Stimulated activated naive CD8-positive, alpha-beta T cell treated with anti-CD3 and anti-CD28 coated beads, Interleukin-15, amount 100 ng/mL, for 72 hours (primary cell): ENCODE measurements at regions not wholly inside any gene's neighbourhood (a gene's known extent, or its start where the extent isn't known, plus 50 kb on each side); places are given as distances from the start of the nearest gene placed in this dataset.

ENCODE experiments used
- ATAC-seq: fragments of 150-1000 bp; cut with Tn5 transposase; 2 replicates; pipeline ENCODE4 v1.10.0; 2021; ENCODE audit warnings: mild to moderate bottlenecking, moderate library complexity
- DNase-seq, 2 donors: peaks; one replicate each; pipeline ENCODE4 v3.0.0; 2021 to 2022
- H3K27ac Mint-ChIP-seq, 2 donors: one replicate each; pipeline ENCODE4 v1.8.0; 2022; ENCODE audit warnings: mild to moderate bottlenecking in 2 of 2, mixed read lengths in 2 of 2, moderate library complexity in 2 of 2
- H3K27me3 Mint-ChIP-seq: one replicate; pipeline ENCODE4 v1.8.0; 2022; ENCODE audit warnings: mixed read lengths
- H3K4me1 Mint-ChIP-seq: one replicate; pipeline ENCODE4 v1.8.0; 2022; ENCODE audit warnings: mild to moderate bottlenecking, mixed read lengths
- H3K4me3 Mint-ChIP-seq, 2 donors: one replicate each; pipeline ENCODE4 v1.8.0; 2022; ENCODE audit warnings: mild to moderate bottlenecking in 2 of 2, mixed read lengths in 2 of 2, moderate library complexity in 1 of 2
- H3K9me3 Mint-ChIP-seq, 2 donors: one replicate each; pipeline ENCODE4 v1.8.0; 2022; ENCODE audit warnings: mixed read lengths in 2 of 2

GRCh38 chr2:239727776-239728600, 297.2 kb downstream of the NDUFA10 start:
- ATAC-seq, result no peak
- no peaks in the 10 kb centered on the region for H3K27me3 Mint-ChIP-seq
- DNase-seq, result no peak
- no peak overlapping the region for H3K27ac Mint-ChIP-seq
- H3K9me3 Mint-ChIP-seq, result no peaks in the 10 kb centered on the region
- no peak overlapping the region for H3K4me3 Mint-ChIP-seq
- H3K4me1 Mint-ChIP-seq, result peaks cover 9% of the 10 kb centered on the region

- Mint-ChIP-seq H3K27me3 (no peaks in the 10 kb centered on the region), H3K4me3 (no peak overlapping the region), H3K9me3 (no peaks in the 10 kb centered on the region), H3K27ac (no peak overlapping the region), H3K4me1 (peaks cover 9% of the 10 kb centered on the region)
- ATAC-seq (no peak), DNase-seq (no peak)
Measured at GRCh38 chr2:239727182-239727775, 297.9 kb downstream of the NDUFA10 start.

GRCh38 chr2:239726631-239727181, 298.4 kb downstream of the NDUFA10 start:
- H3K27ac Mint-ChIP-seq, result no peak overlapping the region
- peaks cover 9% of the 10 kb centered on the region for H3K4me1 Mint-ChIP-seq
- no peak overlapping the region for H3K4me3 Mint-ChIP-seq
- ATAC-seq (no peak), DNase-seq (no peak)
- H3K9me3 Mint-ChIP-seq, result no peaks in the 10 kb centered on the region
- no peaks in the 10 kb centered on the region for H3K27me3 Mint-ChIP-seq

GRCh38 chr2:239726091-239726591, 299.0 kb downstream of the NDUFA10 start:
- Mint-ChIP-seq H3K27ac (no peak overlapping the region), H3K4me3 (no peak overlapping the region), H3K4me1 (peaks cover 9% of the 10 kb centered on the region), H3K9me3 (no peaks in the 10 kb centered on the region), H3K27me3 (no peaks in the 10 kb centered on the region)
- ATAC-seq, result no peak
- no peak for DNase-seq

- no peak for ATAC-seq
- Mint-ChIP-seq H3K27me3 (no peaks in the 10 kb centered on the region), H3K4me3 (no peak overlapping the region), H3K9me3 (no peaks in the 10 kb centered on the region), H3K4me1 (peaks cover 3% of the 10 kb centered on the region), H3K27ac (peak overlapping the region in 1 of 2 donors; percentile 74)
- DNase-seq, result no peak
Measured at GRCh38 chr2:239725551-239725890, 299.6 kb downstream of the NDUFA10 start.

GRCh38 chr2:239724851-239725550, 300.1 kb downstream of the NDUFA10 start:
- Mint-ChIP-seq H3K27me3 (no peaks in the 10 kb centered on the region), H3K9me3 (no peaks in the 10 kb centered on the region), H3K4me1 (no peaks in the 10 kb centered on the region), H3K4me3 (no peak overlapping the region), H3K27ac (peak overlapping the region in 1 of 2 donors; percentile 74)
- DNase-seq (no peak), ATAC-seq (no peak)

GRCh38 chr2:239724194-239724849, 300.8 kb downstream of the NDUFA10 start:
- no peaks in the 10 kb centered on the region for H3K4me1 Mint-ChIP-seq

GRCh38 chr2:239723486-239724193, 301.5 kb downstream of the NDUFA10 start:
- Mint-ChIP-seq H3K27me3 (no peaks in the 10 kb centered on the region), H3K4me3 (no peak overlapping the region), H3K27ac (no peak overlapping the region), H3K9me3 (no peaks in the 10 kb centered on the region), H3K4me1 (no peaks in the 10 kb centered on the region)
- no peak for ATAC-seq
- no peak for DNase-seq

More at GRCh38 chr2:239724194-239724849, 300.8 kb downstream of the NDUFA10 start:
- DNase-seq (no peak), ATAC-seq (no peak)
- H3K9me3 Mint-ChIP-seq, result no peaks in the 10 kb centered on the region
- no peaks in the 10 kb centered on the region for H3K27me3 Mint-ChIP-seq
- no peak overlapping the region for H3K4me3 Mint-ChIP-seq
- peak overlapping the region in 1 of 2 donors; percentile 15 for H3K27ac Mint-ChIP-seq

- no peaks in the 10 kb centered on the region for H3K27me3 Mint-ChIP-seq
- H3K4me1 Mint-ChIP-seq, result no peaks in the 10 kb centered on the region
- no peak for DNase-seq
- no peak for ATAC-seq
- no peaks in the 10 kb centered on the region for H3K9me3 Mint-ChIP-seq
- no peak overlapping the region for H3K4me3 Mint-ChIP-seq
- no peak overlapping the region for H3K27ac Mint-ChIP-seq
Measured at GRCh38 chr2:239722760-239723470, 302.2 kb downstream of the NDUFA10 start.

GRCh38 chr2:239721991-239722759, 303.0 kb downstream of the NDUFA10 start:
- no peak overlapping the region for H3K27ac Mint-ChIP-seq
- no peak for DNase-seq
- H3K27me3 Mint-ChIP-seq, result no peaks in the 10 kb centered on the region
- H3K4me3 Mint-ChIP-seq, result no peak overlapping the region
- H3K9me3 Mint-ChIP-seq, result no peaks in the 10 kb centered on the region
- ATAC-seq, result no peak
- no peaks in the 10 kb centered on the region for H3K4me1 Mint-ChIP-seq

- H3K4me3 Mint-ChIP-seq, result no peak overlapping the region
- H3K9me3 Mint-ChIP-seq, result no peaks in the 10 kb centered on the region
- no peak for DNase-seq
- ATAC-seq, result no peak
- no peaks in the 10 kb centered on the region for H3K27me3 Mint-ChIP-seq
- H3K4me1 Mint-ChIP-seq, result no peaks in the 10 kb centered on the region
- no peak overlapping the region for H3K27ac Mint-ChIP-seq
Measured at GRCh38 chr2:239721531-239721930, 303.6 kb downstream of the NDUFA10 start.

GRCh38 chr2:239720361-239721360, 304.5 kb downstream of the NDUFA10 start:
- Mint-ChIP-seq H3K4me3 (no peak overlapping the region), H3K4me1 (no peaks in the 10 kb centered on the region), H3K27ac (no peak overlapping the region), H3K27me3 (no peaks in the 10 kb centered on the region), H3K9me3 (peaks cover 0 to 7% of the 10 kb centered on the region in 2 donors)
- ATAC-seq, result no peak
- DNase-seq, result no peak
